ENCODE measurements at regions not wholly inside any gene's neighbourhood (a gene's known extent, or its start where the extent isn't known, plus 50 kb on each side); places are given as distances from the start of the nearest gene placed in this dataset.
"Not testable (repeated sequence)": the region's sequence is repeated elsewhere in the genome, so short reads cannot be mapped to it uniquely, and the experiment has no call there.

DNA sequence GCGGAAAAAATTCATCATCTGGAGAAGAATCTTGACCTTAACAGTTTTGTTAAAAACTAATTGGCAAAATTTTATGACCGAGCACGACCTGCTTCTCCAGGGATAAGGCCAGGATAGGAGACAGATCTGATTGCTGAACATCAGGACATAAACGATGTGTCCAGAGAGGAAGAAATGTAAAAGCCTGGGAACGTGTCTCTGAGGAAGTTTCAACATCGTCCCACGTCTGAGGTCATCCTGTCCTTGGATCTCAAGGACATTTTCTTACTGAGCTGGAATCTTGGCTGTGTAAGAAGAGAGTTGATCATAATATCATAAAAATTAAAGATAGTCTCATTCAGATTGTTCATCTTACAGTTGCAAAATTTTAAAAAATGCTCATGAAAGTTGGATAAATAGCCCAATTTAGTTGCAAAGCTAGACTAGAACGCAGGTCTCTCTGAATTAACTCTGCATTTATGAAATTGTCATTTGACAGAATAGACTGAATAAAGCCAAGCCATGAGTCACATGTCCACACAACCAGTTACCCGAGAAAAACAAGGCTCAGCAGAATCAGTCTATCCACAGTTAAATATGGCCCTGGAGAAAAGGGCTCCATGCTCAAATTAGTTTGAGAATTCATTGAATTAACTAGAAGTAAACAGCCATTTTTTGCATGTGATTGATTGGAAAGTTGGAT is 120.0 kb upstream of the EGFR start:
- no peak for DNase-seq (ENCODE audit: low spot score)

DNA sequence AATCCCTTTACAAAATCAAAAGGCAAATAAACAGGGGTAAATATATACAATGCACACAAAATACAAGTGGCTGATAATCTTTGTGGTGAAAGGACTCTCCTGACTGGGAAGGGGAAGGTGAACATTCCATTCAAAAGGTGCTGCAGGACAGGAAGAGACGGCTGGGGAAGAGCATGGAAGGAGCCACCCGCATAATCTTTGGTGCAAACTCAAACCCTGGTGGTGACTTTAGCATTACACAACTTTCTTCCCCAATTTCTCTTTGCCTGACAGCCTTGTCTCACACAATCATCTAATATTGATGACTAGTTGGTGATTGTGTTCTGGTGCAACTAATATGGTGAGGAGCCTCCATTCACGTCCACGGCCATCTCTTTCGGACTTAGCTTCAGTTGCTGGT is 117.0 kb upstream of the EGFR start:
- DNase-seq (ENCODE audit: low spot score), result no peak

DNA sequence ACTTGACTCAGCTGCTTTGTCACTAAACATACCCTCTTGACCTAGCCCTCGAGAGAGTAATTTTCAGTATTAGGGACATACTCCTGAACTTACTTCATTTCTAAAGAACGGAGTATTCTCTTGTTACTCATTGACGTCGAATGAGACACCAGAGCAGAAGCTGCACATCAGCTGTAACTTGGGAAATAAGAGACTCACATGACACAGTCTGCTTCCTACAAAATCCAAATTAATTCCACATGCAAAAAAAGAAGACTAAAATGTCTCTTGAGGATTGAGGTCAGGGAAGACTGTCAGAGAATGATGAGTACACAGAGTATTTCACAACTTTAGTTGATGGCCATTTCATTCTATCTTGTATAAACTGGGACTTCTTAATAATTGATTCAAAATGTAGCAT is 114.7 kb upstream of the EGFR start:
- no peak for DNase-seq (ENCODE audit: low spot score)

DNA sequence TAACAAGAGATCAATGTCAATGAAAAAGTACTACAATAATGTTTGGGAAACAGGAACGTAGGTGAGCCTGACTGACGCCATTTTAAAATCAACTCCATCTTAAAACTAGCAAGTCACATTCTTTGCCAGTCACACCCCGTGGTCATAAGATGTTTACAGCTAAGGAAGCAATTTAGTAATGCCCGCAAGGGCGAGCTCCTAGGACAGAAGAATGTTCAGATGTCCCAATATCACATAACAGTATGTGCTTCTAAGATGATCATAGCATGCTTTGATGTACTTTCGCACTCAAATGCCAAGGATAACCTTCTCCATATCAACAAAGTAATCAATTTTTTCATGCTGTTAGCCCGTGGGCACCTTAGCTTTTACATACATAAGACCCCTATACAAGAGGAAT is 113.8 kb upstream of the EGFR start:
- DNase-seq (ENCODE audit: low spot score), result no peak

DNA sequence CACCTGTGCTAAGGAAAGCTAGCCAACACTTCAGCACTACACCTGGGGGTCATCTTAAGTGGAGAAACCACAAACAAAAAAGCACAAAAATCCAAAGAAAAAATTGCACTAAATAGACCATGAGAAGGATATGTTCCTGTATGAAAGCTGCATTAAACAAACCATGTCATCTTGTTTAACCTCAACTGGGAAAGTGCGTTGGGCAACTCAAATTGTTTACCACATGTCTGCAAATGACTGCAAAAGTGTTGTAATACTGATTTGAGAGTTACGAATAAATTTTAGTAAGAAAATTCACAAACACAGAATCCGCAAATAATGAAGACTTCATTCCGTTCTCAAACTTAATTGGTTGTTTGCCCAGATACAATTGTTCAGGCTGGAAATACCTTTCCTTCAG is 111.9 kb upstream of the EGFR start:
- DNase-seq (ENCODE audit: low spot score), result no peak

DNA sequence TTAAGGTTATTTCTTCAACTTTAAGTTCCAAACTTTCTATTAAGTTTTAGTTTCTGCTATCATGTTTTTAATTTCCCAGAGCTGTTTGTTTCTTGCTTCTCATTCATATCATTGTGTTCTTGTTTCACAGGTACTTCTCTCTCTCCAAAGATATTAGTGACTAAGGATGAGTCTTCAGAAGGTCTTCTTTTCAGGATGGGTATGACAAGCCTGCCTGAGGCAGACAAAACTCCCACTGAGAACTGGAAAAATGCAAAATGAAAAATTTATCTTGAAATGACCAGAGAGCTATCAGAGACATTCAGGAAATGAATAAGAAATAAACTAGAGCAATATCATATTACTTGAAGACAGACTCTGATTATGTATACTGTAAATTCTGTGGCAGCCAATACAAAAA is 110.8 kb upstream of the EGFR start:
- no peak for DNase-seq (ENCODE audit: low spot score)

DNA sequence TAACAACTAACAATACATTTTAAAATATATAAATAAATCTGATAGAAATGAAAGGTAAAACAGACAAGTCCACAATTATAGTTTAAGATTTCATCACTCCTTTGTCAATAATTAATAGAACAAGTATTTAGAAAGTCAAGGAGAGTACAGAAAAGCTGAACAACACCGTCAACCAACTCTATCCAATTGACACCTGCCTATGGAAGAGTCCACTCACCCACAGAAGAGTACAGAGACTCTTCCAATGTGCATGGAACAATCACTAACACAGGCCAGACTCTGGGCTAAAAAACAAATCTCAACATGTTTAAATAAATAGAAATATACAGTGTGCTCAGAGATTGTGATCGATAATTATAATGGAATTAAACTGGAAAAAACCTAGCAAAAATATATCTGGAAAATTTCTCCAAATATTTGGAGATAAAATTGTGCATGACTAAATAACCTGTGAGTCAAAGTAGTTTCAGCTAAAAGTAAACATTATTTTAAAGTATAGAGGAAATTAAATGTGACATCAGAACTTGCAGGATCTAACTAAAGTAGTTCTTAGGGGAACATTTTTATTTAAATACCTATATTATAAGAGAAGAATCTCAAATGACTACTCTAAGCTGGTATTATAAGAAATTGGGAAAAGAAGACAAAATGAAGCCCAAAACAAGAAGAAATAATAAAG is 109.9 kb upstream of the EGFR start:
- DNase-seq (ENCODE audit: low spot score), result no peak

DNA sequence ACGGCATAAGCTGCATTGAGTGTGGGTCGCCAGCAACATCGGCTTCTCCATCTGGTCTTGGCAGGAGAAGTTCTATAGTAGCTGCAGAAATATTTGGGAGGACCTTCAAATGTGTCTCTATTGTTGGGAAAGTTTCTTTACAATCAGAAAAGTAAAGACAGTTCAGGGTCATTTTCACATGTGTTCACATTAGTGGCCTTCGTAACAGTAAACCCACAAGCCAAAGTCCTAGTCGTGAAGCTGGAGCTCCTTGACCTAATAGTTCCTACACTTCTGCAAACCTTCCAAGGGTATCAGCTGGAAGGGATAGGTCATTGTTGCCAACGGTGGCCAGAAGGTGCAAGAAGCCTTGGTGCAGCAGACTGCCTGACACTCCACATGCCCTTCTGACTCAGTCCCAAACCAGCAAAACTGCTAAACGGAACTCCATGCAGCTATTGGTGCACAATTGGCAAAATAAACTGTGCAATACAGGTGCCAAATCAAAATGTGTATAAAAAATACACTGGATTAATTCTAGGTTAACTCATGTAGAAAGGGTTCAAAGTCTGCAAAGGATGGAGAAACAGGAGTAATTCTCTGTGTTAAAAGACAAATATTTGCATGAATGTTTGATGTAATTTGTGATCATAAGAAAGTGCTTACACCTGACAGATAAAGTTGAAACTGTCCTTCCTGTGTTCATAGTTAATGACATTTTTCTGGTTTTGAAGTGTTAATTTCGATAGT is 102.8 kb upstream of the EGFR start:
- DNase-seq (ENCODE audit: low spot score), result no peak

DNA sequence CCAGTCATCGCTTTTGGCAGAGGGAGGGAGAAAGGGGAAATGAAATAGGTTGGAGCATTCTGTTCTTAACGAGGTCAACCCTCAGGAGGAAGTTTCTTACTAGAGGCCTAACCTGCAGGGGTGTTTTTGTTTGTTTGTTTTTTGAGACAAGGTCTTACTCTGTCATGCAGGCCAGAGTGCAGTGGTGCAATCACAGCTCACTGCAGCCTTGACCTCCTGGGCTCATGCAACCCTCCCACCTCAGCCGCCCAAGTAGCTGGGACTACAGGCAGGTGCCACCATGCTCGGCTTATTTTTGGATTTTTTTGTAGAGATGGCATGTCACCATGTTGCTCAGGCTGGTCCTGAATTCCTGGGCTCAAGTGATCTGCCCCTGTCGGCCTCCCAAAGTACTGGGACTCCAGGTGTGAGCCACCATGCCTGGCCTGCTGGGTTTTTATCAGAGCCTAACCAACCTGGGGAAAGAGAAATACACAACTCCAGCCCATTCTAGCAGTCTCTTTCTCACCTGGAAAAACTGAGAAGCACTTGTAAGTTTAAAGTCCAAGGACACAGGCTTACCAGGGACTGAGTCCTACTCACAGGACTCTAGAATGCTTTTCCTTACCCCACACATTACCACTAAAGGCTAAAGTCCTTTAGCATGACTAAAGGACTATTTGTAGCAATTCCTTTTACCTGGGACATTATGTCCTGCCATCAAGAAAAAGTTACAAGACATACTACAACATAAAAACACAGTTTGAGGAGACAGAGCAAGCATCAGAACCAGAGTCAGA is 101.0 kb upstream of the EGFR start:
- DNase-seq (ENCODE audit: low spot score), result no peak

DNA sequence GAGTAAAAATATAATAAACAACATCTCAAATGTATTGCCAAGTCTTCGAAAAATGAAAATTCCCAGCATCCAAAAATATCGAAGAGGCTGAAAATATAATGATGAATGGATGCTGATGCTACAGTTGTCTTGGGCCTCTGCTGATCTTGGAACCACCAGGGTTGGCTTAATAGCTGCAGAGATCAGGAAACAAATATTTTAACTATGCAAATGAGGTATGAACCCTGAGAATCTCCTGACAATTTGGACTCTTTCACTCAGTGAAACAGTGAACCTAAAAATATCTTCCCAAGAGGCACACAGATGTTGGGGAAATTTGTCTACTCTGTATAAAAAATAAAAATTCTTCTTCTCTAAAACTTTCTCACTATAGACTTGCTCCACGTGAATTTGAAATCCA is 97.7 kb upstream of the EGFR start:
- DNase-seq (ENCODE audit: low spot score), result no peak

DNA sequence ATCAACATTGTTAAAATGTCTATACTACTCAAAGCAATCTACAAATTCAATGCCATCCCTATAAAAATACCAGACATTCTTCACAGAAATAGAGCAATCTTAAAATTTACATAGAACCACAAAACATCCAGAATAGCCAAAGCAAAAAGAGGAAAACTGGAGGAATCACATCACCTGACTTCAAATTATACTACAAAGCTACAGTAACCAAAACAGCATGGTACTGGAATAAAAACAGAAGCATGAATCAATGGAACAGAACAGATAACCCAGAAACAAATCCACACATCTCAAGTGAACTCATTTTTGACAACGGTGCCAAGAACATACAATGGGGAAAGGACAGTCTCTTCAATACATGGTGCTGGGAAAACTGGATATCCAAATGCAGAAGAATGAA is 87.3 kb upstream of the EGFR start:
- no peak for DNase-seq (ENCODE audit: low spot score)

DNA sequence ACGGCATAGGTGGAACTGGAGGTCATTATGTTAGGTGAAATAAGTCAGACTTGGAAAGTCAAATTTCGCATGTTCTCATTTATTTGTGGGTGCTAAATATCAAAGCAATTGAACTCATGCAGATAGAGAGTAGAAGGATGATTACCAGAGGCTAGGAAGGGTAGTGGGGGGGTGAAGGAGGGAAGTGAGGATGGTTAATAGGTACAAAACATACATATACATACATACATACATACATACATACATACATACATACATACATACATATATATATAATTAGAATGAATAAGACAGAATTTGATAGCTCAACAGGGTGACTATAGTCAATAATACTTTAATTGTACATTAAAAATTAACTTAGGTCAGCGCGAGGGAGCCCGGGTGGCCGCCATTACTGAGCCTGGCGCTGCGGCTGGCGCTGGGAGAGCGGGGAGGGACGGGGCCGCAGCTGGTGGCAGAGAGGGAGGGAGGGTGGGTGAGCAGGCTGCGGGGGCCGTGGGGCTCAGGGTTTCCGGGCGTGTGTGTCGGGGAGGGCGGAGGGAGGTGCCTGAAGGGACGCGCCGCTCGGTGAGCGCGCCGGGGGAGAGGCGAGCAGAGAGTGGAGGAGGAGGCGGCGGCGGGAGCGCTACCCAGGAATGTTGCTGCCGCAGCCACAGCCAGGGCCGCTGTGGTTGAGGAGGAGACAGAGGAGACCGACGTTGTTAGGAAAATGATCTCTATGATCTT is 85.8 kb upstream of the EGFR start:
- peak; percentile 61 for DNase-seq (ENCODE audit: low spot score)

DNA sequence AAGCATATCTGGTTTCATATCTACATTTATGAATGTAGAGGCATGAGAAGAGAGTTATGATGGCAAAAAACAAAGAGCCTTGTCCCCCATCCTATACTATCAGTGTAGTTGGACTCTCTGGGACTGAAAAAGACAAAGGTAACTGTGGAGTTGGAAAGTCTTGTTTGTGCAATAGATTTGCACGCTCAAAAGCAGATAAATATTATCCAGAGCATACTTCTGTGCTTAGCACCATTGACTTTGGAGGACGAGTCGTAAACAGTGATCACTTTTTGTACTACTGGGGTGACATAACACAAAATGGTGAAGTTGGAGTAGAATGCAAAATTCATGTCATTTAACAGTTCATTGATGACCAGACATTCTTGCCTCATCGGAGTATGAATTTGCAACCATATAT is 85.2 kb upstream of the EGFR start:
- DNase-seq (ENCODE audit: low spot score), result no peak

DNA sequence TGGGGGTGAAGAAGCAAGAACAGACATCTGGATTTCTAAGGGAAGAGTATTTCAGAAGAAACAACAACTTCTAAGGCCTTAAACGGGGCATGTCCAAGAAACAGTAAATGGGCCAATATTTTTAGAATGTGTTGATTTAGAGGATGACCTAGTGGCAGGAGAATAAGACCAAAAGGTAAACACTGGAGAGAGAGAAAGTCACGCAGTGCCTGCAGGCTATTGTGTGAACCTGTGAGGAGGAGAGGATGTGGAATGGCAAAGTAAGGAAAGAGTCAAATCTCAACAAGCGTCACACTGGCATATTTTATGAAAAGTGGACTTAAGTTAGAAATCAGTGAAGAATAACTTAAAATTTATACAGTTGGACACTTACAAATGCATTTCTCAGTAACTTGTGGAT is 78.1 kb upstream of the EGFR start:
- no peak for DNase-seq (ENCODE audit: low spot score)

DNA sequence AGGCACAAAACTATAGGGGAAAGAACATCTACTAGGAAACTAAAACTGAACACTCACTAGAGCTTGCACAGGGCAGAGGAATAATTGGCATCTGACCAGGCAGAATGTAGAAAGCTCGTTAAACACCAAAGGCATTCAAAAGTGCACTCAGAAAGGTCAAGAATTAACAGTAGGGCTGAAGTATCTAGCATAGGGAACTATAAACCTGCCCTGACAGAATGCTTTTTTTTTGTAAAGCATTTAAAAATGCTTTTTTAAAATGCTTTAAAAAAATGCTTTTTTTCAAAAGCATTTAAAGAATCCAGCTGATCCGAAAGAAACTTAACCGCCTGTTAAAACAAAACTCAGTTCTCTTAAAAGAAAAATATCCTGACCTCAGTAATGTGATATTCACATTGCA is 74.6 kb upstream of the EGFR start:
- no peak for DNase-seq (ENCODE audit: low spot score)

DNA sequence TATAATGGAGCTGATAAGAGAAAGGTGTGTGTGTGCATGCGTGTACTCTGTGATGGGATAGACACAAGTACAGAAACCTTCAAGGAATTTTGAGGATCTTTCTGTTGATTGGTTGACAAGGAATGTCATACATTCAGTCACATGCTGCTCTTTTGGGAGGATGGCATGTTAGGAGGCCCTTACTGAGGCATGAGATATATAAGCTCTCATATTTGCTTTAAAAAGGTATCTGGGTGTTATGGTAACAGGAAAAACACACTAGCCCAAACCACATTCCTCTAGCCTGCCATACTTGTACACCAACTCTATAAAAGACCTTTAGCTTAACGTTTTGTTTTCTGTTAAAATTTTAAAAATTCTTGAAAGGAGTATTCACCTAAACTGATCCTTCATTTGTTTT is 72.5 kb upstream of the EGFR start:
- DNase-seq (ENCODE audit: low spot score), result no peak

DNA sequence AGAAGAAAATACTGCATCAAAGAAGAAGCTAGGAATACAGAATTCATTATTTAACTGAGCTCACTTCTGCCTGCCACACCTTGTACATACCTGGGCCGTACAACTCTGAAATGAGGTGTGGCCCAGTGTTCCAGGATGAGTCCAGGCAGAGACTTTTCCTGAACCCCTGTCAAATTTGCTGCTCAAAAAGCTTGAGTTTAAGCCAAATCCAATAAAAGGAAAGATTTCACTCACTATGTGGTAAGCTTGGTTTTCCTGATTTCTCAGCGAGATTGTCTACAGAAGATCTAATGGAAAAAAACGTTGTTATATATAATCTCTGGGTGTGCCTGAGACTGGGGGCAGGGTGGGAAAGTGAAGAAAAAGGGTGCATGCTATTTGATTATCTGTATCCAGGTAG is 72.1 kb upstream of the EGFR start:
- DNase-seq (ENCODE audit: low spot score), result no peak

DNA sequence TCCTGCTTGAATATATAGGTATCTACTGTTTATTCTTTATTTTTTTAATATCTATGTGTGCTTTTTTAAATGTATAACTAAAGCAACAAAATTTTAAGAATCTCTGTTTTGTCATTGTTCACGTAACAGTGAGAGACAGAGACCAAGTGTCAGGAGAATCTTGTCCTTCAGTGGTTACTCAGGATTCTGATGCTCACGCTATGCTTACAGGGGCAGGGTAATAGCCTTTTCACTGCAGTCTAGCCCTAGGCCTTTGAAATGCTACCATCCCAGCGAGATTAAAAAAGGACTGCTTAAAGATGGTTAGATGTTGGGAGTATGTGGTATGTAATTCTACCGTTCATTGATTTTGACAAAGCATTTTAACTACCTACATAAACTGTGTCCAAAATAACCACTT is 71.6 kb upstream of the EGFR start:
- DNase-seq (ENCODE audit: low spot score), result no peak

DNA sequence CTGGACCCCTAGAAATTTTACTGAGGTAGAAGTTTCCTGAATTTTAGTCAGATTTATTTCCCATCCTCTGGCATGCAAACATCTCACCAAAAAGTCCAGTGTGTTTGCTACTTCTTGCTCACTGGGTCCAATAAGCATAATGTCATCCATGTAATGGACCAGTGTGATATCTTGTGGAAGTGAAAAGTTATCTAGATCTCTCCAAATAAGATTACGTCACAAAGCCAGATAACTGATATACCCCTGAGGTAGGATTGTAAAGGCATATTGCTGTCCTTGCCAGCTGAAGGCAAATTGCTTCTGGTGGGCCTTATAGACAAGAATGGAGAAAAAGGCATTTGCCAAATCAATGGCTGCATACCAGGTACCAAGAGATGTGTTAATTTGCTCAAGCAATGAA is 69.3 kb upstream of the EGFR start:
- DNase-seq (ENCODE audit: low spot score), result not testable (repeated sequence)

DNA sequence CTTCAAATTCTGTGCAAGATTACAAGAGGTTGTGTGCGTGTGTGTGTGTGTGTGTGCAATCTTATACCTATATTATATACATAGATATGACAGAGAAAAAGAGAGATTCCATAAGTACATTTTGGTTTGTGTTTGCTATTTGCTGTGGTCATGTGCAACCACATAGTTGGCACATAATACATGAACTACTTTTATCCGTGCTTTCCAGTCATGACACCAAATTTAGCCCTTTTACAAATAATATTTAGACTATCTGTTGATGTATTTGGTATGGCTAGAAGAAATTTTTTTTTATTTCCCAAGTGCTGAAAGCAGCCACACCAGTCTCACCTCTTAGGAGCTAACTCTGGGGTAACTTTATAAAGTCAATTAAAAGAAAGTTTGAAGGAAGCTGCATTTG is 63.5 kb upstream of the EGFR start:
- DNase-seq (ENCODE audit: low spot score), result no peak

DNA sequence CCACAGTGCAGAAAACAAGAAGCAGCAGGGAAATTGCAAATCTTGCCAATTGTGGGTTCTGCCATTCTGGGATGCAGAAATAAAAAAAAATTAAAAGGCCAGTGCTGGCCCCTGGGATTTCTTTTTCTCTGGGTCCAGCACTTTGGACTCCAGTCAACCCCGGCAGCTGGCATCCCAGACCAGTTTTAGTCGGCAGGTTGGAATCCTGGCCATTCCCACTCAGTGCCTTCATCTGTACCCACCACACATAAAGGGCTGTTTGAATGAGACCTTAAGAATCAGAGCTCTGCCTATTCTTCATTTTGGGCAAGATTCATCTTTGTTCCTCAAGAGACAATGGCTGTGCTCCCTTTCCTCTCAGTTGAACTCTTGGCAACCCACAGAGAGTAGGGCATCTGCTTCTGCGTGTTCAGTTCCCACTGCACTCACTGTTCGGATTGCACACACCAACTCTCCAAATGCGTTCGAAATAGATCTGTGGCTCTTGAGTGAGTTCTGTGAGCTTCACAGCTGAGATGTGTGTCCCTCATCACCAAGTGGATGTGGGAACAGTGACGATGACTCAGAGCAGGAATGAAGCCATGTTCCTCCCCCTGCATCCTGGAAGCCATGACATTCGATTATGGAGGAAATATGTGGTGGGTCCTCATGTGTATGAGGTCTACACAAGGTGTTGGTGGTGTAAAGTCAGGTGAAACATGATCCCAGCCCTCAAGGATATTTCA is 63.0 kb upstream of the EGFR start:
- DNase-seq (ENCODE audit: low spot score), result no peak

Measured in HuH-7.5 (cell line).